ENCODE measurements at regions not wholly inside any gene's neighbourhood (a gene's known extent, or its start where the extent isn't known, plus 50 kb on each side); places are given as distances from the start of the nearest gene placed in this dataset.

DNA sequence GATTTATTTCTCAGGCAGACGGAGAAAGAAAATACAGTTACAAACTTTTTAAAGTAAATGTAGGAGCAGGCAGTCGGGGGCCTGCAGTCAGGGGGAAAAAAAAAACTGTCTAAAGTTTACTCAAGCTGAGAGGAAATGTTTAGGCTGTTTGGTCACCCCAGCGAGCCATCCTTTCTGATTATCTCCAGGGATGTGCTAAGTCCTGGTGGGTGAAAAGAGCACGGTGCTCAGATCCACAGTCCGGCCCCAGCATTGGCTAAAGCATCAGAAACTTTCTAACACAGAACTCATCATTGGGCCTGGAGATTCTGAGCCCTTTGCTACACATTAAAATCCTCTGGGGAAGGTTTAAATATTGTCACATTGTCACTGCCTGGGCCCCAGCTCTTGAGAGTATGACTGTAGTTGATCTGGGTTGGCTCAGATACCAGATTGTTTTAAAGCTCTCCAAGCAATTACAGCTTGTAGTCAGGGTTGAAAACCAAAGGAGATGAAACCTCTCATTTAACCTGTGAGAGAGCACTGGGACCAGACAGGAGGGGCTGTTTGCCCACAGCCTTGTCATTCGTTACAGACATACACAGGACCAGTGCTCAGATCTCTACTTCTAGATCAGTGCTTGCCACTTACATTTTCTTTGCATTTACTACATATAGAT is 131.1 kb upstream of the HTR2A start:
- TF ChIP-seq, protein P1, sequence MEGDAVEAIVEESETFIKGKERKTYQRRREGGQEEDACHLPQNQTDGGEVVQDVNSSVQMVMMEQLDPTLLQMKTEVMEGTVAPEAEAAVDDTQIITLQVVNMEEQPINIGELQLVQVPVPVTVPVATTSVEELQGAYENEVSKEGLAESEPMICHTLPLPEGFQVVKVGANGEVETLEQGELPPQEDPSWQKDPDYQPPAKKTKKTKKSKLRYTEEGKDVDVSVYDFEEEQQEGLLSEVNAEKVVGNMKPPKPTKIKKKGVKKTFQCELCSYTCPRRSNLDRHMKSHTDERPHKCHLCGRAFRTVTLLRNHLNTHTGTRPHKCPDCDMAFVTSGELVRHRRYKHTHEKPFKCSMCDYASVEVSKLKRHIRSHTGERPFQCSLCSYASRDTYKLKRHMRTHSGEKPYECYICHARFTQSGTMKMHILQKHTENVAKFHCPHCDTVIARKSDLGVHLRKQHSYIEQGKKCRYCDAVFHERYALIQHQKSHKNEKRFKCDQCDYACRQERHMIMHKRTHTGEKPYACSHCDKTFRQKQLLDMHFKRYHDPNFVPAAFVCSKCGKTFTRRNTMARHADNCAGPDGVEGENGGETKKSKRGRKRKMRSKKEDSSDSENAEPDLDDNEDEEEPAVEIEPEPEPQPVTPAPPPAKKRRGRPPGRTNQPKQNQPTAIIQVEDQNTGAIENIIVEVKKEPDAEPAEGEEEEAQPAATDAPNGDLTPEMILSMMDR (IDR thresholded peaks at IDR 0.05; ENCODE audit: poor library complexity), result no peak
- no peak for TF ChIP-seq EZH2phosphoT487 (IDR thresholded peaks at IDR 0.05; ENCODE audit: low read depth, severe bottlenecking, unreplicated experiment)

Data from hepatocyte (in vitro differentiated cells).